MM.1S (cell line): ENCODE measurements at regions not wholly inside any gene's neighbourhood (a gene's known extent, or its start where the extent isn't known, plus 50 kb on each side); places are given as distances from the start of the nearest gene placed in this dataset.

ENCODE experiments used
- CTCF ChIP-seq: fragments of 300-600 bp; sonication (generic); IDR thresholded peaks from 2 replicates; pipeline ENCODE4 v1.5.1; 2016; ENCODE audit warnings: antibody characterized with exemption, low read length, mixed read lengths
- EZH2 ChIP-seq: fragments of 300-600 bp; sonication (generic); optimal IDR thresholded peaks from 2 replicates; pipeline ENCODE3; 2017; ENCODE audit warnings: low read depth, mild to moderate bottlenecking, antibody characterized with exemption, low read length, mixed read lengths

- no peak for TF ChIP-seq CTCF
- TF ChIP-seq EZH2, result no peak
Observed at GRCh38 chrX:482702-483203, 96.0 kb upstream of the PPP2R3B start.
